GM18873 (cell line): ENCODE measurements at regions not wholly inside any gene's neighbourhood (a gene's known extent, or its start where the extent isn't known, plus 50 kb on each side); places are given as distances from the start of the nearest gene placed in this dataset.
"Not testable (repeated sequence)": the region's sequence is repeated elsewhere in the genome, so short reads cannot be mapped to it uniquely, and the experiment has no call there.

Experiments
- ATAC-seq: cut with Tn5 transposase; IDR thresholded peaks from one replicate; pipeline ENCODE4 v1.9.1; 2021; ENCODE audit warnings: mild to moderate bottlenecking, moderate library complexity, moderate number of reproducible peaks; ENCODE audit not compliant: unreplicated experiment, low FRiP score

- ATAC-seq = no peak
Measured at GRCh38 chr17:71085238-71086033, 916.1 kb downstream of the KCNJ2 start.

GRCh38 chr17:71089431-71089830, 920.1 kb downstream of the KCNJ2 start:
- no peak for ATAC-seq

- ATAC-seq = no peak
Measured at GRCh38 chr17:71098071-71098470, 928.7 kb downstream of the KCNJ2 start.

- no peak for ATAC-seq
Measured at GRCh38 chr17:71099003-71099714, 929.8 kb downstream of the KCNJ2 start.

GRCh38 chr17:71102777-71103176, 933.4 kb downstream of the KCNJ2 start:
- ATAC-seq = no peak

- no peak for ATAC-seq
Measured at GRCh38 chr17:71104225-71104624, 934.9 kb downstream of the KCNJ2 start.

- not testable (repeated sequence) for ATAC-seq
Measured at GRCh38 chr17:71106056-71106455, 936.7 kb downstream of the KCNJ2 start.

GRCh38 chr17:71107136-71107535, 937.8 kb downstream of the KCNJ2 start:
- no peak for ATAC-seq

- no peak for ATAC-seq
Measured at GRCh38 chr17:71109697-71110096, 940.4 kb downstream of the KCNJ2 start.

- ATAC-seq = no peak
Measured at GRCh38 chr17:71110326-71110725, 941.0 kb downstream of the KCNJ2 start.

- no peak for ATAC-seq
Measured at GRCh38 chr17:71111460-71111859, 942.1 kb downstream of the KCNJ2 start.

- ATAC-seq = no peak
Measured at GRCh38 chr17:71111934-71112333, 942.6 kb downstream of the KCNJ2 start.

GRCh38 chr17:71113347-71113746, 944.0 kb downstream of the KCNJ2 start:
- no peak for ATAC-seq

- ATAC-seq = no peak
Measured at GRCh38 chr17:71114911-71115668, 945.8 kb downstream of the KCNJ2 start.

GRCh38 chr17:71115669-71115972, 946.3 kb downstream of the KCNJ2 start:
- no peak for ATAC-seq

GRCh38 chr17:71117466-71117865, 948.1 kb downstream of the KCNJ2 start:
- ATAC-seq = no peak

- ATAC-seq = no peak
Measured at GRCh38 chr17:71118039-71118438, 948.7 kb downstream of the KCNJ2 start.

- ATAC-seq = no peak
Measured at GRCh38 chr17:71127416-71127815, 958.1 kb downstream of the KCNJ2 start.

GRCh38 chr17:71142333-71142732, 973.0 kb downstream of the KCNJ2 start:
- ATAC-seq = no peak

GRCh38 chr17:71145486-71145885, 975.3 kb upstream of the SOX9 start:
- ATAC-seq = no peak

- ATAC-seq = no peak
Measured at GRCh38 chr17:71147906-71148305, 972.9 kb upstream of the SOX9 start.
